ENCODE measurements at regions not wholly inside any gene's neighbourhood (a gene's known extent, or its start where the extent isn't known, plus 50 kb on each side); places are given as distances from the start of the nearest gene placed in this dataset.

GRCh38 chr3:162366166-162366766 lies 869.7 kb downstream of the OTOL1 start:
- ChIA-PET CTCF (no interaction called here), POLR2A (no interaction called here)
- DNase-seq (ENCODE audit: extremely low spot score), result no peak
- TF ChIP-seq, protein P1, sequence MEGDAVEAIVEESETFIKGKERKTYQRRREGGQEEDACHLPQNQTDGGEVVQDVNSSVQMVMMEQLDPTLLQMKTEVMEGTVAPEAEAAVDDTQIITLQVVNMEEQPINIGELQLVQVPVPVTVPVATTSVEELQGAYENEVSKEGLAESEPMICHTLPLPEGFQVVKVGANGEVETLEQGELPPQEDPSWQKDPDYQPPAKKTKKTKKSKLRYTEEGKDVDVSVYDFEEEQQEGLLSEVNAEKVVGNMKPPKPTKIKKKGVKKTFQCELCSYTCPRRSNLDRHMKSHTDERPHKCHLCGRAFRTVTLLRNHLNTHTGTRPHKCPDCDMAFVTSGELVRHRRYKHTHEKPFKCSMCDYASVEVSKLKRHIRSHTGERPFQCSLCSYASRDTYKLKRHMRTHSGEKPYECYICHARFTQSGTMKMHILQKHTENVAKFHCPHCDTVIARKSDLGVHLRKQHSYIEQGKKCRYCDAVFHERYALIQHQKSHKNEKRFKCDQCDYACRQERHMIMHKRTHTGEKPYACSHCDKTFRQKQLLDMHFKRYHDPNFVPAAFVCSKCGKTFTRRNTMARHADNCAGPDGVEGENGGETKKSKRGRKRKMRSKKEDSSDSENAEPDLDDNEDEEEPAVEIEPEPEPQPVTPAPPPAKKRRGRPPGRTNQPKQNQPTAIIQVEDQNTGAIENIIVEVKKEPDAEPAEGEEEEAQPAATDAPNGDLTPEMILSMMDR (IDR thresholded peaks at IDR 0.05; ENCODE audit: control extremely low read depth, extremely low read depth, low read depth, missing control alignments), result no peak

- DNase-seq (ENCODE audit: extremely low spot score), result no peak
- TF ChIP-seq, protein P1 (IDR thresholded peaks at IDR 0.05; ENCODE audit: control extremely low read depth, extremely low read depth, low read depth, missing control alignments), result no peak
- CTCF ChIA-PET, result interaction anchor here (1.0 to 1.6 kb wide), 2 partner anchors 12 to 19 kb away, joined by 4 read pairs; no protein-coding TSS in a partner anchor
- POLR2A ChIA-PET, result no interaction called here
These were observed 871.0 kb downstream of the OTOL1 start for GRCh38 chr3:162367429-162368260.

GRCh38 chr3:162368417-162368816 lies 871.8 kb downstream of the OTOL1 start:
- CTCF ChIA-PET, result interaction anchor here (1.0 to 1.6 kb wide), 2 partner anchors 13 to 20 kb away, joined by 4 read pairs; no protein-coding TSS in a partner anchor
- POLR2A ChIA-PET, result no interaction called here

DNA sequence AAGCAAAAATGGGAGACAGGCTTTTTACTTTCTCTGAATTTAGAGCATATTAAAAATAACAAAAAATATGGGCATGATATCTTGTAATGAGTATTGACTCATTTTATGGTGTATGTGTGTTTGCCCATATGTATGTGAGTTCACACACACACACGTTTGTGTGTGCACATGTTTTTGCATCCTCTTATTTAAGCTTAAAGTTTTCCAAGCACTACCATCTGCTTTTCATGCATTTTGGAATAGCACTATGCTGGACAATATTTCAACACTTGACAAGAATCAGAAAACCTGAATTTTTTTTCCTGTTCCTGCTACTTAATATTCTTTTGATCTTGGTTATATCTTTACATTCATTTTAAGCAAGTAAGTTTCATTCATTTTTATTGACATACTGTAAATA lies 872.7 kb downstream of the OTOL1 start:
- TF ChIP-seq, protein P1 (IDR thresholded peaks at IDR 0.05; ENCODE audit: control extremely low read depth, extremely low read depth, low read depth, missing control alignments), result no peak

More at GRCh38 chr3:162368417-162368816, 871.8 kb downstream of the OTOL1 start:
- DNase-seq (ENCODE audit: extremely low spot score), result no peak
- TF ChIP-seq, protein P1 (IDR thresholded peaks at IDR 0.05; ENCODE audit: control extremely low read depth, extremely low read depth, low read depth, missing control alignments), result no peak

DNA sequence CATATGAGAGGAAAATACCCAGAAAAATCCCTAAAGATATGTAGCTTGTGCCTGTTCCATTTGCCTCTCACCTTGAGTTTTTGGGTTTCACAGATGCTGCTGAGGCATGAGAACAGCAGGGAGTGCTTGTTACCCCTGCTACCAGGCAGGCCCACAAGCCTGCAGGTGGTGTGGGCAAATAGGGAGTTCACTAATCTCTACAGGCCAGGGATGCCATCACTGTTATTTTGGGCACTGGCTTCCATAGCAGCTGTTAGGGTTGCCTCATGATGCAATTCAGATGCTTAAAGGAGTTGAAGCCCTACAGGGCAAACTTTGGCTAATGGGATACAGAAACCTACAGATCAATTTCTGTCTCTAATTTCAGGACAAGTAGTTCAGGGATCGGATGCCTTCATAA lies 873.5 kb downstream of the OTOL1 start:
- DNase-seq (ENCODE audit: extremely low spot score), result no peak
- ChIA-PET POLR2A (no interaction called here), CTCF (no interaction called here)
- TF ChIP-seq, protein P1 (IDR thresholded peaks at IDR 0.05; ENCODE audit: control extremely low read depth, extremely low read depth, low read depth, missing control alignments), result no peak

More for the DNA sequence above, 872.7 kb downstream of the OTOL1 start:
- ChIA-PET CTCF (no interaction called here), POLR2A (no interaction called here)
- DNase-seq (ENCODE audit: extremely low spot score), result no peak

DNA sequence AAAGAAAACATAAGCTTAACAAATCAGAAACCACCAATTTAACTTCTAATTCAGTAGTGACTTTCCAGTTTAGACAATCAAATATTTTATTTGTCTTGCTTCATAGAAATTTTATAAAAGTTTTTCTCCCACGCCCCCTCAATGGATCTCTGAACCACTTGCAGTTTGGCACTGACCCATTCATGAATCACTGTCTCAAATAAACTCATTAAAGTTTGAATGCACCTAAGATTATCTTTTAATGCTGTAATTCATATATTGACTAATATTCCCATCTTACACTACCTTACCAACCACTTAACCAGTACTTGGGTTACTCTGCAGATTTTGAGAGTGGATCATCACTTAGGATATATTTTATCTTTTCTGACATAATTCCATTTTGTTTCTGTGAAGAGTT lies 880.2 kb downstream of the OTOL1 start:
- DNase-seq (ENCODE audit: extremely low spot score), result no peak
- CTCF ChIA-PET, result interaction anchor here (1.3 kb wide), 1 partner anchor 38 kb away, joined by 3 read pairs; no protein-coding TSS in a partner anchor
- POLR2A ChIA-PET, result no interaction called here
- TF ChIP-seq, protein P1 (IDR thresholded peaks at IDR 0.05; ENCODE audit: control extremely low read depth, extremely low read depth, low read depth, missing control alignments), result no peak
